GM10266 (cell line): ENCODE measurements at regions not wholly inside any gene's neighbourhood (a gene's known extent, or its start where the extent isn't known, plus 50 kb on each side); places are given as distances from the start of the nearest gene placed in this dataset.

Experiments used
- DNase-seq: peaks from one replicate; pipeline ENCODE4 v3.0.0; 2012; ENCODE audit errors: extremely low spot score
- TF ChIP-seq, protein P1 (sequence below): IDR thresholded peaks from 2 replicates; pipeline ENCODE4 v1.5.1; 2012; ENCODE audit warnings: mild to moderate bottlenecking, low read depth; ENCODE audit not compliant: control insufficient read depth, insufficient read depth; ENCODE audit errors: missing control alignments

DNA sequence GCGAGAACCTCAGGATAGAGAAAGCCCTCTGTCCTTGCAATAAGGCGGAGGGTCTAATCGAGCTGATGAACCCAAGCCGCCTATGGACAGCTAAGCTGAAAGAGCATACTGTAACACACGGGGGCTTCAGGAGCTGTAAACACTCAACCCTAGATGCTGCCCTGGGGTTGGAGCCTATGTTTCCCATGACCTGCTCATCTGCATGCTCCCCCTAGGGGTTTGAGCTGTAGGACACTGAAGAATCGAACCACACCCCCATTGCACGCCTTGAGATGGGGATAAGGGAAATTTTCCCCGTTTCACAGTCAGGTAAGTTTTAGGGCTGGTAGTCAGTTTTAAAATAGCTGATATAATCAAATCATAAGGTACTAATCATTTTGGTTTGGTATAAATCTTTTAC is 675.6 kb upstream of the CDH8 start:
- TF ChIP-seq, protein P1, sequence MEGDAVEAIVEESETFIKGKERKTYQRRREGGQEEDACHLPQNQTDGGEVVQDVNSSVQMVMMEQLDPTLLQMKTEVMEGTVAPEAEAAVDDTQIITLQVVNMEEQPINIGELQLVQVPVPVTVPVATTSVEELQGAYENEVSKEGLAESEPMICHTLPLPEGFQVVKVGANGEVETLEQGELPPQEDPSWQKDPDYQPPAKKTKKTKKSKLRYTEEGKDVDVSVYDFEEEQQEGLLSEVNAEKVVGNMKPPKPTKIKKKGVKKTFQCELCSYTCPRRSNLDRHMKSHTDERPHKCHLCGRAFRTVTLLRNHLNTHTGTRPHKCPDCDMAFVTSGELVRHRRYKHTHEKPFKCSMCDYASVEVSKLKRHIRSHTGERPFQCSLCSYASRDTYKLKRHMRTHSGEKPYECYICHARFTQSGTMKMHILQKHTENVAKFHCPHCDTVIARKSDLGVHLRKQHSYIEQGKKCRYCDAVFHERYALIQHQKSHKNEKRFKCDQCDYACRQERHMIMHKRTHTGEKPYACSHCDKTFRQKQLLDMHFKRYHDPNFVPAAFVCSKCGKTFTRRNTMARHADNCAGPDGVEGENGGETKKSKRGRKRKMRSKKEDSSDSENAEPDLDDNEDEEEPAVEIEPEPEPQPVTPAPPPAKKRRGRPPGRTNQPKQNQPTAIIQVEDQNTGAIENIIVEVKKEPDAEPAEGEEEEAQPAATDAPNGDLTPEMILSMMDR, result no peak
- no peak for DNase-seq

DNA sequence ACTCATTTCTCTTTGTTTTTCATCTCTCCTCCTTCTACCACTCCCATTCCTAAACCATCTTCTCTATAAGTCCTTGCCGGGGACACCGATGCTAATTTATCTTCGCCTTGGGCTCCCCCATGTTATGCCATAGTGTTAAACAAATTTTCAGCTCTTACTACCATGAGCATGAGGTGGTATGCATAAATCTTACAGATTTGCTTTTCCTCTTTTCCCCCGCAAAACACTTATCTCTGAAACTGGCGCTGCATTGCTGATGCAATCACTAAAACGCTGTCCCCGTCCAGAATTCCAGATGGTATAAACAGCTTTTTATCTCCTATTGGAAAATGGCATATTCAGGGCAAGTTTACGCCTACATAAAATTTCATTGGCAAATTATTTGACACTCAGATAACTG is 673.6 kb upstream of the CDH8 start:
- no peak for DNase-seq
- TF ChIP-seq, protein P1, result no peak

DNA sequence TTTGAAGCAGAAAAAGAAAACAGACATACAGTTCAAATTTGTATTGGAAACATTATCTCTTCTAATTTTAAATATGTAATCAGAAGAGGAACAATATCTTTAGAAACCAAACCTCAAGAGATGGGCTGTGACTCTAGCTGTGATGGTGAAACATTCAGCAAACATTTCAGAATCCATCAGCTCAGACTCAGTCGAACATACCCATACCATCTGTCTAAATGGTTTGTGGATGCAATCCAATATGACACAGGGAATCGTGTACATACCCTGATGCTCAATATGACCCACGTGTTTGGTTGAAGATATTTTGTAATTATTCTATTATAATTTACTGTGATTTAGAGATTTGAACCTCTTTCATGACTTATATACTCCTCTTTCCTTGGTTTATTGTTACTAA is 665.2 kb upstream of the CDH8 start:
- no peak for DNase-seq
- TF ChIP-seq, protein P1, result no peak

DNA sequence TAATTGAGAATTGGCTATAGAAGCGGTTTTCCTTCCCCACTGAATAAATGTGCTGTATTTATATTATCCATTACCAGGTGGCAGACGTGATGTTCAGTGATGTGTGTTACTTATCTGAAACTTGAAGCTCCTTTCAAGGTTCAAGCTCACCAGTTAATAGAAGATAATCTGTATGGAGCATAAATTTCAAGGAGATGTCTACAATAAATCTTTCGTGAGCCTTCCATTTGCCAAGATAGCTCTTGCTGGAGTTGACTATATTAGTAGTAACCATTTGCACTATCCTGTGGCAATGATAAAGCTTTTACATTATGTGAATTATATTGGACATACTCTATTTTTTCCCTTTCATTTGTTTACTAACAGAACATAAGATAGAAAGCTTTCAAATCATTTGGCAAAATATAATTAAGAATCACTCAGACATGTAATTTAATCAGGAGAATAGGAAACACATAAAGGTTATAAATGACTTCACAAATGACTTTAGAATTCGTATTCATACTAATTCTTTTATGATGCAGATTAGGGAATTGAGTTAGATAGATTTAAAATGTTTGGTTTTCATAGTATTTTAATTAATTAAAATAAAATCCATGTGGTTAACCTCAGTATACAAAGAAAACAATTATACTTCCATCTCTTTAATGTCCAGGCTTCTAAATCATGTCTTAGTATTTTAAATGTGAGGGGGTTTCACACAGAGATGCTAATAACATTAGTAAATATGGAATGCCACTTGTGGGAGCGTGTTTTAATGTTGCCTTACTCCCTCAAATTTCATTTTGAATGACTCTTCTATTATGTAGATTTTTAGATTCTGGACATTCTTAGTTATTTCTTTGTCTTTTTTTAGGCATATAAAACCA is 664.4 kb upstream of the CDH8 start:
- TF ChIP-seq, protein P1, result no peak

DNA sequence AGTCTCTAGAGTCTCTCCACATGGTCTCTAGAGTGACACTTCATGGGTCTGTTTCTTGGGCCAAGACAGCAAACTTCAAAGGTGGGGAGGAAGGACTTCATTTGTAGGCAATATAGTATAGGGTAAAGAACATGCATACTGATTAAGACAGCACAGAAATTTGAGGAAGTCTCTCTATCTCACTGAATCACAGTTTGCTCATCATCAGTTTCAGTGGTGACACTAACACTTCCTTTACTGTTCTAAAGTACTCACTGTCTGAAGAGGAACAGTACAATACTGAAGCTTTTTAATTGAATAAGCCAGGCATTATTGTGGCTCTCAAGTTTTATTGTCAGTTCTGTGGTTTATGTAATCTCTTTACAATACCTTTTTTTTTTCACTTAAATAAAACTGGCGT is 656.4 kb upstream of the CDH8 start:
- TF ChIP-seq, protein P1, result no peak

More for the DNA sequence above, 664.4 kb upstream of the CDH8 start:
- DNase-seq, result no peak

DNA sequence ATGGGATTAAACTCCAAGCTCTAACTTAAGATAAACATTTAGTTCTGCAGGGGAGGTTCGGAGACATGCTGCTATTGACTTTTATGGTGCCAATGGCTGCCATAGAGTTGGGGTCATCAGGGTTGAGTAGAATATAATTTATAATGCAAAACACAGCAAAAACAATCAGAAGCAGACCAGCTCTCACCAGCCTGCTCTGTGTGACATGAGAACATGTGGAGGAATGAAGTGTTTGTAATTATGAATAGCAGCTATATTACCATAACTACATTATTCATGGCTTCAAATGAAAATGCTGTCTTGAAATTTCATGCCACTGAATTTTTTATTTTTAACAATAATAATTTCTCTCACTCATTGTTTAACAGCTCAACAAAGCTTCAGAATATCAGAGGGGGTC is 645.6 kb upstream of the CDH8 start:
- TF ChIP-seq, protein P1, result no peak
- DNase-seq, result no peak

More for the DNA sequence above, 656.4 kb upstream of the CDH8 start:
- no peak for DNase-seq

DNA sequence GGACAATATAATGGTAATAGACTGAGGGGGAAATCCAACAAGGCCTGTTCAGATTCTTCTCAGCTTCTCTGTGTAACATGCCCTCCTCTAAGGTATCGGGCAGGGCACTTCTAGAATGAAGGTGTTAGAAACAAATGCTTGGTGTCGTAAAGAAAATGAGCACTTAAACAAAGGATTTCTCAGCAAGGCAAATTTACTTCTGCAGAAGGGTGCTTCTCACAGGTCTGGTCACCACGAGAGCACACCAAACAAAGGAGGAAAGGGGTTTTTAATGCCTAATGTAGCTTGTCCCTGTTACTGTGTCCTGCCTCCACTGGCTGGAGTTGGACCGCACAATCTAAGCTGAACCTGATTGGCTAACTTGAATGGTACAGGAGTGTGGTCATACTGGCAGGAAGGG is 642.6 kb upstream of the CDH8 start:
- TF ChIP-seq, protein P1, result no peak
- DNase-seq, result no peak
